ENCODE measurements at regions not wholly inside any gene's neighbourhood (a gene's known extent, or its start where the extent isn't known, plus 50 kb on each side); places are given as distances from the start of the nearest gene placed in this dataset.

DNA sequence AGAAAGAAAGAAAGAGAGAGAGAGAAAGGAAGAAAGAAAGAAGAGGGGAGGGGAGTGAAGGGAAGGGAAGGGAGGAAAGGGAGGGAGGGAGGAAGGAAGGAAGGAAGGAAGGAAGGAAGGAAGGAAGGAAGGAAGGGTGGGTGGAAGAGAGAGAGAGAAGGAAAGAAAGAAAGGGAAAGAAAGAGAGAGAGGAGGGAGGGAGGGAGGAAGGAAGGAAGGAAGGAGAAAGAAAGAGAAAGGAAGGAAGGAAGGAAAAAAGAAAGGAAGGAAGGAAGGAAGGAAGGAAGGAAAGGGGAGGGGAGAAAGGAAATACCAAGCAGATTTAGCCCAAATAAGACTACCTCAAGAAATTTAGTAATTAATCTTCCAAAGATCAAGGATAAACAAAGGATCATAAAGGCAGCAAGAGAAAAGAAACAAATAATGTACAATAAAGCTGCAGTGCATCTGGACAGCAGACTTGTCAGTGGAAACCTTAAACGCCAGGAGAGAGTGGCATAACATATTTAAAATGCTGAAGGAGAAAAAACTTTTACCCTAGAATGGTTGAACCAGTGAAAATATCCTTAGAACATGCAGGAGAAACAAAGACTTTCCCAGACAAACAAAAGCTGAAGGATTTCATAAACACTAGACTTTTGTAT is 427.6 kb downstream of the TBL1XR1 start:
- Histone ChIP-seq H3K27me3 (no peaks in the 10 kb centered on the region), H3K36me3 (no peaks in the 10 kb centered on the region), H3K27ac (no peak overlapping the region), H3K4me1 (no peaks in the 10 kb centered on the region), H3K9me3 (peaks cover 0 to 24% (median under 1%) of the 10 kb centered on the region in 11 donors), H3K4me3 (no peak overlapping the region)
- TF ChIP-seq, protein P1, sequence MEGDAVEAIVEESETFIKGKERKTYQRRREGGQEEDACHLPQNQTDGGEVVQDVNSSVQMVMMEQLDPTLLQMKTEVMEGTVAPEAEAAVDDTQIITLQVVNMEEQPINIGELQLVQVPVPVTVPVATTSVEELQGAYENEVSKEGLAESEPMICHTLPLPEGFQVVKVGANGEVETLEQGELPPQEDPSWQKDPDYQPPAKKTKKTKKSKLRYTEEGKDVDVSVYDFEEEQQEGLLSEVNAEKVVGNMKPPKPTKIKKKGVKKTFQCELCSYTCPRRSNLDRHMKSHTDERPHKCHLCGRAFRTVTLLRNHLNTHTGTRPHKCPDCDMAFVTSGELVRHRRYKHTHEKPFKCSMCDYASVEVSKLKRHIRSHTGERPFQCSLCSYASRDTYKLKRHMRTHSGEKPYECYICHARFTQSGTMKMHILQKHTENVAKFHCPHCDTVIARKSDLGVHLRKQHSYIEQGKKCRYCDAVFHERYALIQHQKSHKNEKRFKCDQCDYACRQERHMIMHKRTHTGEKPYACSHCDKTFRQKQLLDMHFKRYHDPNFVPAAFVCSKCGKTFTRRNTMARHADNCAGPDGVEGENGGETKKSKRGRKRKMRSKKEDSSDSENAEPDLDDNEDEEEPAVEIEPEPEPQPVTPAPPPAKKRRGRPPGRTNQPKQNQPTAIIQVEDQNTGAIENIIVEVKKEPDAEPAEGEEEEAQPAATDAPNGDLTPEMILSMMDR (IDR thresholded peaks at IDR 0.05), result no peak
- no peak for DNase-seq
- intact Hi-C loops (cut with DNase I), result loop anchor here in 1 of 10 donors (5.0 kb wide), 1 partner anchor 1427 kb away; no protein-coding TSS in a partner anchor
- no peak for ATAC-seq
- 79 to 86% methylated on average over 1 of the region's 1 CpG for WGBS, 2 donors

DNA sequence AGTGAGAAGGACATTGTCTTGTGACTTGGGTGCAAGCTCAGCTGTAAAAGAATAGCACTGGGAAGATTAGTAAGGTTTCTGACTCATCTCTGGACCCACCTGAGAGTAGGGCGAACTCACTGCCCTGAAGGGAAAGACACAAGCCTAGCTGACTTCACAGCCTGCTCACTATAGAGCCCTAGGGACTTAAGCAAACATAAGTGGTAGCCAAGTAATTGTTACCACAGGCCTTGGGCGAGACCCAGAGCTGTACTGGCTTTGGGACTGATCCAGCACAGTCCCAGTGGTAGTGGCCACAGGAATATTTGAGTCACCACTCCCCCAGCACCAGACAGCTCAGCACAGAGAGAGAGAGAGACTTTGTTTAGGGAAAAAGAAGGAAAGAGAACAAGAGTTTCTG is 429.9 kb downstream of the TBL1XR1 start:
- Histone ChIP-seq H3K27ac (no peak overlapping the region), H3K36me3 (no peaks in the 10 kb centered on the region), H3K27me3 (no peaks in the 10 kb centered on the region), H3K9me3 (peaks cover 0 to 22% (median 8%) of the 10 kb centered on the region in 11 donors), H3K4me3 (no peak overlapping the region), H3K4me1 (no peaks in the 10 kb centered on the region)
- DNase-seq (no peak), ATAC-seq (peak in 1 of 8 donors; percentile 70)
- WGBS, 2 donors, result 58 to 75% methylated on average over 2 of the region's 2 CpGs
- TF ChIP-seq, protein P1 (IDR thresholded peaks at IDR 0.05), result no peak
- intact Hi-C loops (cut with DNase I), result loop anchor here in 1 of 10 donors (5.0 kb wide), 1 partner anchor 1425 kb away; no protein-coding TSS in a partner anchor

DNA sequence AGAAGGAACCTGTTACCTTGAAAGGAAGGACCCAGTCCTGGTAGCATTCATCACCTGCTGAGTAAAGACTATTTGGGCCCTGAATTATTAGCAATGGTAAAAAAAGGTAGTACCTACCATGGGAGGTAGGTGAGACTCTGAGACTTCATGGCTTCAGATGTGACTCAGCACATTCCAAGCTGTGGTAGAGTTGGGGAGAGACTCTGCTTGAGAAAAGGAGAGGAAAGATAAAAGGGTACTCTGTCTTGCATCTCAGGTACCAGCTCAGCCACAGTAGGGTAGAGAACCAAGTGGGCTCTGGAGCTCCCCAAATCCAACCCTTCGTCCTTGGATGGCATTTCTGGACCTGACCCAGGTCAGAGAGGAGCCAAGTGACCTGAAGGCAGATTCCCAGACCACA is 430.4 kb downstream of the TBL1XR1 start:
- Histone ChIP-seq H3K27me3 (no peaks in the 10 kb centered on the region), H3K4me3 (no peak overlapping the region), H3K36me3 (no peaks in the 10 kb centered on the region), H3K27ac (no peak overlapping the region), H3K9me3 (peaks cover 0 to 18% (median 8%) of the 10 kb centered on the region in 11 donors), H3K4me1 (no peaks in the 10 kb centered on the region)
- ATAC-seq (no peak), DNase-seq (no peak)
- TF ChIP-seq, protein P1 (IDR thresholded peaks at IDR 0.05), result no peak
- intact Hi-C loops (cut with DNase I), result loop anchor here in 1 of 10 donors (5.0 kb wide), 1 partner anchor 1425 kb away; no protein-coding TSS in a partner anchor
- 64 to 76% methylated on average over 1 of the region's 1 CpG for WGBS, 2 donors

DNA sequence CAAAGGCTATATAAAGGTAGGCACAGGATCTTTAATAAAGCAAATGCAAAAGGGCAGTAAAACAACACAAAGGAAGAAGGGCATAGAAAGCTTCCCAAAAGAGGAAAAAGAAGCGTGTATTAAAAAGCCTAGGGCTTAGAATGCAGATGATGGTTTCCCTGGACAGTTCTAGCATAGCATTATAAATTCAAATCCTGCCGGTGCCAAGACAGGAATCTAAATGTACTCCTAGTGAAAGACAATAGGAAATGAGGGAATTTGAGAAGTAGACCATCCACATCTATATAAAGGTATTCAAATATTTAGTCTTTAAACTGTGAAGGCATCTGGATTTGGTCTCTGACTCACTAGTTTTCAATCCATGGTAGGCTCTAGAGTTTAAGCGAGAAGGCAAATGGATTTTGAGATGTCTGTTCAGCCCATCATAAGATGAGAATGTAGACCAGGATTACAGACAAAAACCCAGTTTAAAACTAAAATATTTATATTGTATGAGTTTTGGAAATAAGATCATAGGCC is 431.8 kb downstream of the TBL1XR1 start:
- ATAC-seq, result no peak
- H3K4me1 ChIP-seq, result no peaks in the 10 kb centered on the region
- WGBS, 2 donors, result 89 to 90% methylated on average over 3 of the region's 3 CpGs
- TF ChIP-seq, protein P1 (IDR thresholded peaks at IDR 0.05), result no peak
- intact Hi-C loops (cut with DNase I), result loop anchor here in 1 of 10 donors (5.0 kb wide), 1 partner anchor 1423 kb away; no protein-coding TSS in a partner anchor
- peaks cover 0 to 18% (median 8%) of the 10 kb centered on the region in 11 donors for H3K9me3 ChIP-seq
- H3K4me3 ChIP-seq, result no peak overlapping the region
- no peaks in the 10 kb centered on the region for H3K36me3 ChIP-seq
- H3K27me3 ChIP-seq, result no peaks in the 10 kb centered on the region
- no peak for DNase-seq
- H3K27ac ChIP-seq, result no peak overlapping the region

Data from heart right ventricle (tissue), 16 donors.